Uterus (tissue), 3 donors: ENCODE measurements at regions not wholly inside any gene's neighbourhood (a gene's known extent, or its start where the extent isn't known, plus 50 kb on each side); places are given as distances from the start of the nearest gene placed in this dataset.

Experiments used
- DNase-seq, 2 donors: peaks; one replicate each; pipeline ENCODE4 v3.0.0-alpha.2; 2019 to 2020
- H3K27ac ChIP-seq, 2 donors: fragments of 200-600 bp; sonication (generic); 1 replicate in 1 of 2; 2 replicates in 1 of 2; pipeline ENCODE4 v1.5.1; 2016 to 2018
- H3K27me3 ChIP-seq, 2 donors: fragments of 200-600 bp; sonication (generic); one replicate each; pipeline ENCODE4 v1.5.1; 2018 to 2019; ENCODE audit warnings: control low read depth in 1 of 2
- H3K36me3 ChIP-seq, 2 donors: fragments of 200-600 bp; sonication (generic); one replicate each; pipeline ENCODE4 v1.5.1; 2019; ENCODE audit warnings: control low read depth in 1 of 2
- H3K4me1 ChIP-seq, 2 donors: fragments of 200-600 bp; sonication (generic); one replicate each; pipeline ENCODE4 v1.5.1; 2018 to 2019; ENCODE audit warnings: control low read depth in 1 of 2
- H3K4me3 ChIP-seq, 2 donors: fragments of 200-600 bp; sonication (generic); 1 replicate in 1 of 2; 2 replicates in 1 of 2; pipeline ENCODE4 v1.5.1; 2018 to 2019; ENCODE audit warnings: mild to moderate bottlenecking in 1 of 2
- H3K9me3 ChIP-seq, 2 donors: fragments of 200-600 bp; sonication (generic); one replicate each; pipeline ENCODE4 v1.5.1; 2019; ENCODE audit warnings: control low read depth in 1 of 2
- CTCF ChIP-seq, 4 experiments: fragments of 200-600 bp in 2 of 4; fragments of 450-650 bp in 2 of 4; sonication (generic) in 2 of 4; IDR thresholded peaks; one replicate each; pipeline ENCODE4 v1.5.1; 2016 to 2019; ENCODE audit warnings: antibody characterized with exemption in 4 of 4, mild to moderate bottlenecking in 2 of 4, moderate library complexity in 1 of 4
- POLR2A ChIP-seq, 2 donors: fragments of 450-650 bp; IDR thresholded peaks; one replicate each; pipeline ENCODE4 v1.6.1; 2016; ENCODE audit warnings: antibody characterized with exemption in 2 of 2, mild to moderate bottlenecking in 1 of 2, moderate library complexity in 1 of 2
- intact Hi-C: fragments of 100-400 bp; cut with DNase I; formaldehyde crosslinking; loops from one replicate; pipeline ENCODE4 v1.15.1; 2023; ENCODE audit warnings: low total_unique reads
- donor health status: DM: yes; HTN: yes; CAD: no.

GRCh38 chrX:793216-793770, 162.7 kb downstream of the SHOX start:
- intact Hi-C loops: no loop called here
- no peak for TF ChIP-seq POLR2A (IDR thresholded peaks at IDR 0.05)
- TF ChIP-seq CTCF (IDR thresholded peaks at IDR 0.05): no peak
- no peak for DNase-seq
- no peak overlapping the region for H3K27ac ChIP-seq
- H3K36me3 ChIP-seq: no peaks in the 10 kb centered on the region
- H3K9me3 ChIP-seq: no peaks in the 10 kb centered on the region
- H3K4me1 ChIP-seq: no peaks in the 10 kb centered on the region
- no peaks in the 10 kb centered on the region for H3K27me3 ChIP-seq
- no peak overlapping the region for H3K4me3 ChIP-seq

- no peaks in the 10 kb centered on the region for H3K9me3 ChIP-seq
- DNase-seq: no peak
- no peaks in the 10 kb centered on the region for H3K27me3 ChIP-seq
- H3K36me3 ChIP-seq: no peaks in the 10 kb centered on the region
- no peak overlapping the region for H3K4me3 ChIP-seq
- no peak overlapping the region for H3K27ac ChIP-seq
- intact Hi-C loops: no loop called here
- TF ChIP-seq CTCF (IDR thresholded peaks at IDR 0.05) (no peak), POLR2A (IDR thresholded peaks at IDR 0.05) (no peak)
- H3K4me1 ChIP-seq: no peaks in the 10 kb centered on the region
Observed at GRCh38 chrX:791479-792034, 161.0 kb downstream of the SHOX start.

GRCh38 chrX:790783-791360, 160.3 kb downstream of the SHOX start:
- no peaks in the 10 kb centered on the region for H3K27me3 ChIP-seq
- no peak overlapping the region for H3K27ac ChIP-seq
- no peak overlapping the region for H3K4me3 ChIP-seq
- no peaks in the 10 kb centered on the region for H3K9me3 ChIP-seq
- H3K36me3 ChIP-seq: no peaks in the 10 kb centered on the region
- intact Hi-C loops: no loop called here
- TF ChIP-seq POLR2A (IDR thresholded peaks at IDR 0.05) (no peak), CTCF (IDR thresholded peaks at IDR 0.05) (no peak)
- no peaks in the 10 kb centered on the region for H3K4me1 ChIP-seq
- DNase-seq: no peak

GRCh38 chrX:790041-790506, 159.5 kb downstream of the SHOX start:
- Histone ChIP-seq H3K9me3 (no peaks in the 10 kb centered on the region), H3K4me1 (no peaks in the 10 kb centered on the region), H3K27me3 (no peaks in the 10 kb centered on the region), H3K36me3 (no peaks in the 10 kb centered on the region), H3K27ac (no peak overlapping the region), H3K4me3 (no peak overlapping the region)
- no peak for TF ChIP-seq POLR2A (IDR thresholded peaks at IDR 0.05)
- TF ChIP-seq CTCF (IDR thresholded peaks at IDR 0.05): no peak
- intact Hi-C loops: no loop called here
- no peak for DNase-seq

GRCh38 chrX:789096-789495, 158.5 kb downstream of the SHOX start:
- Histone ChIP-seq H3K4me3 (no peak overlapping the region), H3K36me3 (no peaks in the 10 kb centered on the region), H3K27me3 (no peaks in the 10 kb centered on the region), H3K9me3 (no peaks in the 10 kb centered on the region), H3K4me1 (no peaks in the 10 kb centered on the region), H3K27ac (no peak overlapping the region)
- TF ChIP-seq POLR2A (IDR thresholded peaks at IDR 0.05) (no peak), CTCF (IDR thresholded peaks at IDR 0.05) (no peak)
- intact Hi-C loops: no loop called here
- no peak for DNase-seq
